ENCODE measurements at regions not wholly inside any gene's neighbourhood (a gene's known extent, or its start where the extent isn't known, plus 50 kb on each side); places are given as distances from the start of the nearest gene placed in this dataset.
A peak's percentile ranks its signal among the peaks of the same experiment; 100 is the strongest.
"Not testable (repeated sequence)": the region's sequence is repeated elsewhere in the genome, so short reads cannot be mapped to it uniquely, and the experiment has no call there.

DNA sequence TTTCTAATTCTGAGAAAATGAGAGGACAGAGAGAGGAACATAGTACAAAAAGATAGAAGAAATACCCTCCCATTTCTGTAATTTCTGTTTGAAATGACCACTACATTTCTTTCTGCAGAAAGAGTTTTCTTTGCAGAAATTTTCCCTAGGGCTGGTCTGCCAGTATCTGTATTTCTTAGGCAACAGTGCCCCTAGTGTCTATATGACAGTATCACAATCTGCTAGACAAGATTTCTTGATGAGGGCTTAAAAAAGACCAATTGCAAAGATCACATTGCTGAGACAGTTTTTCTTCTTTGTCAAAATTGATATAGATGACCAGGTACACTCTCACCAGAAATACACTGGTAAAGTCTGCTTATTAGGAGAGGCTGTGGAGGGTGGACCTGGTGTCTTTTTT is 81.0 kb upstream of the ZDHHC15 start:
- Histone ChIP-seq H3K36me3 (ENCODE audit: insufficient read depth, low read length) (no peaks in the 10 kb centered on the region), H3K9me3 (ENCODE audit: low read length) (no peaks in the 10 kb centered on the region), H2AFZ (ENCODE audit: low read length) (no peak overlapping the region), H3K9me2 (ENCODE audit: insufficient read depth, low read length) (no peaks in the 10 kb centered on the region), H4K20me1 (ENCODE audit: insufficient read depth, low read length) (no peaks in the 10 kb centered on the region), H3K4me3 (ENCODE audit: low read depth, low read length, poor library complexity, severe bottlenecking) (no peak overlapping the region), H3K4me2 (ENCODE audit: low read length) (no peak overlapping the region), H3K4me1 (ENCODE audit: insufficient read depth, low read length, poor library complexity, severe bottlenecking) (no peaks in the 10 kb centered on the region), H3K79me2 (ENCODE audit: insufficient read depth, low read depth, low read length) (no peaks in the 10 kb centered on the region), H3K27ac (ENCODE audit: low read depth, low read length, poor library complexity, severe bottlenecking) (no peak overlapping the region)
- no TSS peak for BruUV-seq (replicated peaks)
- intact Hi-C loops (cut with micrococcal nuclease; ENCODE audit: unreplicated experiment): loop anchor here (10.0 kb wide), 1 partner anchor 569 kb away; no protein-coding TSS in a partner anchor
- DNase-seq (ENCODE audit: low spot score): peak; percentile 43
- ChIA-PET POLR2A (no interaction called here), CTCF (ENCODE audit: unreplicated experiment) (no interaction called here)
- TF ChIP-seq, protein P1, sequence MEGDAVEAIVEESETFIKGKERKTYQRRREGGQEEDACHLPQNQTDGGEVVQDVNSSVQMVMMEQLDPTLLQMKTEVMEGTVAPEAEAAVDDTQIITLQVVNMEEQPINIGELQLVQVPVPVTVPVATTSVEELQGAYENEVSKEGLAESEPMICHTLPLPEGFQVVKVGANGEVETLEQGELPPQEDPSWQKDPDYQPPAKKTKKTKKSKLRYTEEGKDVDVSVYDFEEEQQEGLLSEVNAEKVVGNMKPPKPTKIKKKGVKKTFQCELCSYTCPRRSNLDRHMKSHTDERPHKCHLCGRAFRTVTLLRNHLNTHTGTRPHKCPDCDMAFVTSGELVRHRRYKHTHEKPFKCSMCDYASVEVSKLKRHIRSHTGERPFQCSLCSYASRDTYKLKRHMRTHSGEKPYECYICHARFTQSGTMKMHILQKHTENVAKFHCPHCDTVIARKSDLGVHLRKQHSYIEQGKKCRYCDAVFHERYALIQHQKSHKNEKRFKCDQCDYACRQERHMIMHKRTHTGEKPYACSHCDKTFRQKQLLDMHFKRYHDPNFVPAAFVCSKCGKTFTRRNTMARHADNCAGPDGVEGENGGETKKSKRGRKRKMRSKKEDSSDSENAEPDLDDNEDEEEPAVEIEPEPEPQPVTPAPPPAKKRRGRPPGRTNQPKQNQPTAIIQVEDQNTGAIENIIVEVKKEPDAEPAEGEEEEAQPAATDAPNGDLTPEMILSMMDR (conservative IDR thresholded peaks at IDR 0.05; ENCODE audit: low read length): peak; percentile 72
- TF ChIP-seq EZH2phosphoT487 (IDR thresholded peaks at IDR 0.05; ENCODE audit: borderline replicate concordance, low read depth, low read length): no peak

DNA sequence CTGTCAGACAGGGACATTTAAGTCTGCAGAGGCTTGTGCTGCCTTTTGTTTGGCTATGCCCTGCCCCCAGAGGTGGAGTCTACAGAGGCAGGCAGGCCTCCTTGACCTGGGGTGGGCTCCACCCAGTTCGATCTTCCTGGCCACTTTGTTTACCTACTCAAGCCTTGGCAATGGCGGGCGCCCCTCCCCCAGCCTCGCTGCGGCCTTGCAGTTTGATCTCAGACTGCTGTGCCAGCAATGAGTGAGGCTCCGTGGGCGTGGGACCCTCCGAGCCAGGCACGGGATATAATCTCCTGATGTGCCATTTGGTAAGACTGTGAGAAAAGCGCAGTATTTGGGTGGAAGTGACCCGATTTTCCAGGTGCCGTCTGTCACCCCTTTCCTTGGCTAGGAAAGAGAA is 79.2 kb upstream of the ZDHHC15 start:
- H3K9me2 ChIP-seq (ENCODE audit: insufficient read depth, low read length); H2AFZ ChIP-seq (ENCODE audit: low read length); H3K79me2 ChIP-seq (ENCODE audit: insufficient read depth, low read depth, low read length); H4K20me1 ChIP-seq (ENCODE audit: insufficient read depth, low read length); CTCF ChIA-PET (ENCODE audit: unreplicated experiment); H3K36me3 ChIP-seq (ENCODE audit: insufficient read depth, low read length); BruUV-seq (replicated peaks); H3K27ac ChIP-seq (ENCODE audit: low read depth, low read length, poor library complexity, severe bottlenecking); H3K4me3 ChIP-seq (ENCODE audit: low read depth, low read length, poor library complexity, severe bottlenecking); H3K4me2 ChIP-seq (ENCODE audit: low read length); H3K4me1 ChIP-seq (ENCODE audit: insufficient read depth, low read length, poor library complexity, severe bottlenecking); DNase-seq (ENCODE audit: low spot score); H3K9me3 ChIP-seq (ENCODE audit: low read length); POLR2A ChIA-PET: not testable (repeated sequence)
- intact Hi-C loops (cut with micrococcal nuclease; ENCODE audit: unreplicated experiment): loop anchor here (10.0 kb wide), 1 partner anchor 567 kb away; no protein-coding TSS in a partner anchor

DNA sequence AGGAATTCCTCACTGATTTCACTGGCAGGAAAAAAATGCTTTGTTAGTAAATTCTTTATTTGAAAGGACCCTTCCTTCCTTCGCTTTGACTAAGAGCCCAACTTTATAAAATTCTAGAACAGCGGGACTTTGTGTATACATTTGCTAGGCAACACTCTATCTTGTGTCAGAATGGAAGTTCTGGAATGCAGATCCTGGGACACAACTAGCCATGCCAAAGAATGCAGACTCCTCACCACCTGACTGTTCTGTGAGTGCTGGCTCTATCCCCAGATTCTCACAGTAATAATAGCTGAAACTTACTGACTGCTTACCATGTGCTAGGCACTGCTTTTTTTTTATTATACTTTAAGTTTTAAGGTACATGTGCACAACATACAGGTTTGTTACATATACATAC is 73.3 kb upstream of the ZDHHC15 start:
- no peak for DNase-seq (ENCODE audit: low spot score)
- Histone ChIP-seq H3K4me3 (ENCODE audit: low read depth, low read length, poor library complexity, severe bottlenecking) (no peak overlapping the region), H3K4me2 (ENCODE audit: low read length) (no peak overlapping the region), H3K79me2 (ENCODE audit: insufficient read depth, low read depth, low read length) (no peaks in the 10 kb centered on the region), H4K20me1 (ENCODE audit: insufficient read depth, low read length) (no peaks in the 10 kb centered on the region), H3K9me3 (ENCODE audit: low read length) (no peaks in the 10 kb centered on the region), H3K27ac (ENCODE audit: low read depth, low read length, poor library complexity, severe bottlenecking) (no peak overlapping the region), H3K36me3 (ENCODE audit: insufficient read depth, low read length) (no peaks in the 10 kb centered on the region), H3K9me2 (ENCODE audit: insufficient read depth, low read length) (no peaks in the 10 kb centered on the region), H2AFZ (ENCODE audit: low read length) (no peak overlapping the region), H3K4me1 (ENCODE audit: insufficient read depth, low read length, poor library complexity, severe bottlenecking) (no peaks in the 10 kb centered on the region)
- intact Hi-C loops (cut with micrococcal nuclease; ENCODE audit: unreplicated experiment): no loop called here
- ChIA-PET CTCF (ENCODE audit: unreplicated experiment) (no interaction called here), POLR2A (no interaction called here)
- TF ChIP-seq, protein P1 (conservative IDR thresholded peaks at IDR 0.05; ENCODE audit: low read length): no peak
- TF ChIP-seq EZH2phosphoT487 (IDR thresholded peaks at IDR 0.05; ENCODE audit: borderline replicate concordance, low read depth, low read length): no peak
- BruUV-seq (replicated peaks): no TSS peak

DNA sequence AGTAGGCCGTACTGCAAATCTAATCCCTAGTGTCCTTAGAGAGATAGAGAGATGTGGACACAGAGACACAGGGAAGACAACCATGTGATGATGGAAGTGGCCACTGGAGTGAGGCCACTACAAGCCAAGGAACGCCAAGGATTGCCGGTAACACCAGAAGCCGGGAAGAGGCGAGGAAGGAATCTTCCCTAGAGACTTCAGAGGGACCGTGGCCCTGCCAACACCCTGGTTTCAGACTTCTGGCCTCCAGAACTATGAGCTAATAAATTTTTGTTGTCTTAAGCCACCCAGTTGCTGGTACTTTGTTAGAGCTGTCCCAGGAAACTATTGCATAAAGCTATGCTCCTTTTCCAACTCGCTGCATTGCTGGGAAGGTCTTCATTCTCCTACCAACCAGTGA is 70.3 kb upstream of the ZDHHC15 start:
- H4K20me1 ChIP-seq (ENCODE audit: insufficient read depth, low read length); BruUV-seq (replicated peaks); intact Hi-C loops (cut with micrococcal nuclease; ENCODE audit: unreplicated experiment); CTCF ChIA-PET (ENCODE audit: unreplicated experiment); H3K4me2 ChIP-seq (ENCODE audit: low read length); H3K9me3 ChIP-seq (ENCODE audit: low read length); H3K9me2 ChIP-seq (ENCODE audit: insufficient read depth, low read length); DNase-seq (ENCODE audit: low spot score); H3K27ac ChIP-seq (ENCODE audit: low read depth, low read length, poor library complexity, severe bottlenecking); H3K4me3 ChIP-seq (ENCODE audit: low read depth, low read length, poor library complexity, severe bottlenecking); H3K4me1 ChIP-seq (ENCODE audit: insufficient read depth, low read length, poor library complexity, severe bottlenecking); H3K79me2 ChIP-seq (ENCODE audit: insufficient read depth, low read depth, low read length); H3K36me3 ChIP-seq (ENCODE audit: insufficient read depth, low read length); H2AFZ ChIP-seq (ENCODE audit: low read length); POLR2A ChIA-PET: not testable (repeated sequence)
